HEK293 (cell line): ENCODE measurements at regions not wholly inside any gene's neighbourhood (a gene's known extent, or its start where the extent isn't known, plus 50 kb on each side); places are given as distances from the start of the nearest gene placed in this dataset.

Experiments
- CTCF ChIA-PET: fragments of 350-600 bp; formaldehyde crosslinking; extraction: SDS; loops from one replicate; lab custom pipeline; 2021; ENCODE audit warnings: antibody characterized with exemption; lab: Yijun Ruan, JAX
- POLR2A ChIA-PET: fragments of 300-600 bp; formaldehyde crosslinking; extraction: SDS; loops from one replicate; lab custom pipeline; 2020; ENCODE audit warnings: antibody characterized with exemption, inconsistent platforms; lab: Yijun Ruan, JAX
- H3K27ac ChIP-seq: fragments of 200-500 bp; sonication (Bioruptor generic); 2 replicates; pipeline ENCODE4 v1.5.1; 2014; ENCODE audit warnings: low read depth, low read length, control low read depth, inconsistent platforms; ENCODE audit errors: extremely low read depth
- H3K36me3 ChIP-seq, 2 experiments: fragments of 200-500 bp in 1 of 2; sonication (Bioruptor generic) in 1 of 2; 1 replicate in 1 of 2; 2 replicates in 1 of 2; pipeline ENCODE4 v1.5.1; 2014 to 2017; ENCODE audit warnings: inconsistent platforms in 2 of 2, low read length in 2 of 2; ENCODE audit not compliant: control insufficient read depth in 2 of 2, insufficient read depth in 1 of 2
- H3K4me1 ChIP-seq: fragments of 200-500 bp; sonication (Bioruptor generic); 2 replicates; pipeline ENCODE4 v1.5.1; 2014; ENCODE audit warnings: mild to moderate bottlenecking, low read length, inconsistent platforms; ENCODE audit not compliant: control insufficient read depth, insufficient read depth
- H3K4me3 ChIP-seq: 2 replicates; pipeline ENCODE4 v1.5.1; 2011; ENCODE audit warnings: low read depth, mild to moderate bottlenecking, control low read depth, low read length, moderate library complexity
- H3K9me3 ChIP-seq: fragments of 200-500 bp; sonication (Bioruptor generic); 2 replicates; pipeline ENCODE4 v1.5.1; 2014; ENCODE audit warnings: low read depth, low read length, inconsistent platforms; ENCODE audit not compliant: control insufficient read depth, insufficient read depth
- IKZF3 ChIP-seq: fragments of 450-650 bp; IDR thresholded peaks from 2 replicates; pipeline ENCODE4 v1.5.0; 2018; ENCODE audit warnings: missing biosample characterization, mild to moderate bottlenecking, missing genetic modification characterization, moderate library complexity
- KLF1 ChIP-seq: fragments of 450-650 bp; formaldehyde crosslinking; IDR thresholded peaks from 2 replicates; pipeline ENCODE4 v1.5.1; 2016; ENCODE audit warnings: missing biosample characterization, missing genetic modification characterization
- KLF8 ChIP-seq: fragments of 450-650 bp; formaldehyde crosslinking; IDR thresholded peaks from 2 replicates; pipeline ENCODE4 v1.5.1; 2016; ENCODE audit warnings: missing biosample characterization, missing genetic modification characterization
- KLF9 ChIP-seq: fragments of 450-650 bp; formaldehyde crosslinking; IDR thresholded peaks from 2 replicates; pipeline ENCODE4 v1.5.1; 2016; ENCODE audit warnings: missing biosample characterization, missing genetic modification characterization, low read depth
- OVOL3 ChIP-seq: fragments of 450-650 bp; formaldehyde crosslinking; IDR thresholded peaks from 2 replicates; pipeline ENCODE4 v1.5.1; 2016; ENCODE audit warnings: missing biosample characterization, missing genetic modification characterization
- REPIN1 ChIP-seq: fragments of 450-650 bp; formaldehyde crosslinking; IDR thresholded peaks from 2 replicates; pipeline ENCODE4 v1.5.1; 2017; ENCODE audit warnings: missing biosample characterization, missing genetic modification characterization, low read depth
- SCRT1 ChIP-seq: fragments of 450-650 bp; formaldehyde crosslinking; IDR thresholded peaks from 2 replicates; pipeline ENCODE4 v1.5.1; 2016; ENCODE audit warnings: missing biosample characterization, missing genetic modification characterization, borderline replicate concordance
- TCF7L2 ChIP-seq: IDR thresholded peaks from 2 replicates; pipeline ENCODE4 v1.6.1; 2011; ENCODE audit warnings: low read depth, mild to moderate bottlenecking, inconsistent platforms, low read length, moderate library complexity, borderline replicate concordance
- ZBTB1 ChIP-seq: fragments of 450-650 bp; formaldehyde crosslinking; IDR thresholded peaks from 2 replicates; pipeline ENCODE4 v1.5.1; 2016; ENCODE audit warnings: missing biosample characterization, missing genetic modification characterization
- ZEB2 ChIP-seq: fragments of 450-650 bp; formaldehyde crosslinking; IDR thresholded peaks from 2 replicates; pipeline ENCODE4 v1.5.1; 2016; ENCODE audit warnings: missing biosample characterization, missing genetic modification characterization
- ZFP69B ChIP-seq: fragments of 450-650 bp; formaldehyde crosslinking; IDR thresholded peaks from 2 replicates; pipeline ENCODE4 v1.5.1; 2016; ENCODE audit warnings: missing biosample characterization, missing genetic modification characterization
- ZIC2 ChIP-seq: fragments of 450-650 bp; formaldehyde crosslinking; IDR thresholded peaks from 2 replicates; pipeline ENCODE4 v1.5.1; 2016; ENCODE audit warnings: missing biosample characterization, missing genetic modification characterization
- ZNF138 ChIP-seq: fragments of 450-650 bp; formaldehyde crosslinking; IDR thresholded peaks from 2 replicates; pipeline ENCODE4 v1.5.1; 2016; ENCODE audit warnings: missing biosample characterization, missing genetic modification characterization, borderline replicate concordance
- ZNF223 ChIP-seq: fragments of 450-650 bp; formaldehyde crosslinking; IDR thresholded peaks from 2 replicates; pipeline ENCODE4 v1.5.1; 2016; ENCODE audit warnings: missing biosample characterization, missing genetic modification characterization
- ZNF248 ChIP-seq: fragments of 450-650 bp; formaldehyde crosslinking; IDR thresholded peaks from 2 replicates; pipeline ENCODE4 v1.5.1; 2017; ENCODE audit warnings: missing biosample characterization, missing genetic modification characterization
- ZNF26 ChIP-seq: fragments of 450-650 bp; formaldehyde crosslinking; IDR thresholded peaks from 2 replicates; pipeline ENCODE4 v1.5.1; 2016; ENCODE audit warnings: missing biosample characterization, missing genetic modification characterization
- ZNF311 ChIP-seq: fragments of 450-650 bp; formaldehyde crosslinking; IDR thresholded peaks from 2 replicates; pipeline ENCODE4 v1.5.1; 2017; ENCODE audit warnings: missing biosample characterization, missing genetic modification characterization, borderline replicate concordance
- ZNF354C ChIP-seq: fragments of 450-650 bp; formaldehyde crosslinking; IDR thresholded peaks from 2 replicates; pipeline ENCODE4 v1.5.1; 2016; ENCODE audit warnings: missing biosample characterization, missing genetic modification characterization, low read depth, borderline replicate concordance
- ZNF391 ChIP-seq: fragments of 450-650 bp; formaldehyde crosslinking; IDR thresholded peaks from 2 replicates; pipeline ENCODE4 v1.5.1; 2016; ENCODE audit warnings: low read depth, missing biosample characterization, missing genetic modification characterization, borderline replicate concordance
- ZNF510 ChIP-seq: fragments of 450-650 bp; formaldehyde crosslinking; IDR thresholded peaks from 2 replicates; pipeline ENCODE4 v1.5.1; 2018; ENCODE audit warnings: mild to moderate bottlenecking, missing genetic modification characterization, missing biosample characterization; ENCODE audit not compliant: insufficient replicate concordance
- ZNF560 ChIP-seq: fragments of 450-650 bp; formaldehyde crosslinking; IDR thresholded peaks from 2 replicates; pipeline ENCODE4 v1.5.1; 2017; ENCODE audit warnings: missing biosample characterization, missing genetic modification characterization, borderline replicate concordance
- ZNF626 ChIP-seq: fragments of 450-650 bp; sonication (Bioruptor Pico); formaldehyde crosslinking; IDR thresholded peaks from 2 replicates; pipeline ENCODE4 v1.5.1; 2018; ENCODE audit warnings: missing biosample characterization, missing genetic modification characterization, inconsistent platforms
- ZNF645 ChIP-seq: fragments of 450-650 bp; formaldehyde crosslinking; IDR thresholded peaks from 2 replicates; pipeline ENCODE4; 2016; ENCODE audit warnings: missing biosample characterization, missing genetic modification characterization
- ZNF792 ChIP-seq: fragments of 450-650 bp; formaldehyde crosslinking; IDR thresholded peaks from 2 replicates; pipeline ENCODE4 v1.5.1; 2016; ENCODE audit warnings: missing biosample characterization, missing genetic modification characterization
- ZXDB ChIP-seq: fragments of 450-650 bp; formaldehyde crosslinking; IDR thresholded peaks from 2 replicates; pipeline ENCODE4 v1.5.1; 2016; ENCODE audit warnings: missing biosample characterization, missing genetic modification characterization
- TF ChIP-seq, protein P1 (sequence below): fragments of 450-650 bp; formaldehyde crosslinking; IDR thresholded peaks from 2 replicates; pipeline ENCODE4 v1.5.1; 2016; ENCODE audit warnings: missing biosample characterization, missing genetic modification characterization
- TF ChIP-seq, protein P2 (sequence below): fragments of 450-650 bp; formaldehyde crosslinking; IDR thresholded peaks from 2 replicates; pipeline ENCODE4 v1.5.1; 2016; ENCODE audit warnings: missing biosample characterization, missing genetic modification characterization
- TF ChIP-seq, protein P3 (sequence below): fragments of 450-650 bp; formaldehyde crosslinking; IDR thresholded peaks from 2 replicates; pipeline ENCODE4 v1.5.1; 2017; ENCODE audit warnings: missing biosample characterization, missing genetic modification characterization

DNA sequence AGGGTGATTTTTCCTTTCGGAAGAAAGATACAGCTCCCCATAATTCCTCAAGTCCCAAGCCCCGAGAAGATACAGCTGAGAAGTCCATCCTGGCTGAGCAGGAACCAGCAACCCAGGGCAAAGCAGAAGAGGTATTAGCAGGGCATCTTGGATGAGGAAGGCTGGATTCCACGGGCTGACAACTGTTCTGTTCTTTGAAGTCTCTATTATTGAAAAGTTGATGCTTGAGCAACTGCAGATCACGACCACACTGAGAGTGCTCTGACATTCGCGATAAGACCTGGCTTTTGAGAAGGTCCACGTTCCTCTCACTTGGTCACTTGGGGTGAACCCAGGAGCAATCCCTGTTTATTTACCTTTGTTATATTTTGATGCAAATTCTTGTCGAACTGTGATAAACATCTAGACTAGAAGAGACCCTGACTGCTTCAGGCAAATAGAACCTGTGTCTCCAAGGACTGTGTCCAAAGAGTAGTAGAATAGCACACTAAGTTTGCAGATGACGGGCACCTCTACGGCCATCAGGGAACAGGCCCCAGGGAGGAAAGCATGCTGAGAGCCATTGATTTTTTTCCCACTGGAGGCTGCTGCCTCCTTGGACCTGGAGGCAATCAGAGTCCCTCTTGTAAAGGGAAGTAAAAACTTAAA is 133.1 kb downstream of the ARL4C start:
- H3K27ac ChIP-seq = no peak overlapping the region
- no peaks in the 10 kb centered on the region for H3K36me3 ChIP-seq
- H3K9me3 ChIP-seq = no peaks in the 10 kb centered on the region
- TF ChIP-seq ZIC2 (tag by site-specific recombination) (peak; percentile 54), ZNF354C (tag by site-specific recombination) (no peak)
- H3K4me1 ChIP-seq = peaks cover 15% of the 10 kb centered on the region
- ChIA-PET POLR2A (no interaction called here), CTCF (interaction anchor here (1.1 kb wide), 1 partner anchor 14 kb away, joined by 3 read pairs; no protein-coding TSS in a partner anchor)
- no peak overlapping the region for H3K4me3 ChIP-seq

DNA sequence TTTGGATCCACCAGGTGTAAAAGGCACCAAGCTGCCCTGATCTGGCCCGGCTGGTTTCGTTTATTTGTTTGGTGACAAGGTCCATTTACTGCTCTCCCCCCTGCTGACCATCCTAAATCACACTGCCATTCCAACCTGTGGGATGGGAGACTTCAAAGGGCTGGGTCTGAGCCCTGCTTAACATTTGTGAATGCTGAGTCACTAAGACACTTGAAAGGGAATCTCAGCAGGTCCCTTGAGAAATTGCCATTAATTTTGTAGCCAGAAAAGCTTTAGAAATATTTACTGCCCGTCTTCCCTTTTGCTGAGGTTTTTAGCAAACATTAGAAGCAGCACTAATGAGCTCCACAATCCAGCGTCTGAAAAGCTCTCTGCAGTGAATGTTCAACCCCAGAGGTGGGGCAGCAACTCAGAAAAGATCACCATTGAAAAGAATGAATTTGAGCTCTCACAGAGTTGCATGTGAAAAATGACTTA is 133.8 kb downstream of the ARL4C start:
- Histone ChIP-seq H3K4me1 (peaks cover 8% of the 10 kb centered on the region), H3K36me3 (no peaks in the 10 kb centered on the region), H3K9me3 (no peaks in the 10 kb centered on the region), H3K27ac (no peak overlapping the region), H3K4me3 (no peak overlapping the region)
- CTCF ChIA-PET = interaction anchor here (0.6 to 1.4 kb wide), 3 partner anchors 15 to 105 kb away, joined by 3 read pairs; no protein-coding TSS in a partner anchor
- POLR2A ChIA-PET = no interaction called here
- TF ChIP-seq TCF7L2 = peak; percentile 97
- TF ChIP-seq ZNF560 = no peak
- TF ChIP-seq, protein P1, sequence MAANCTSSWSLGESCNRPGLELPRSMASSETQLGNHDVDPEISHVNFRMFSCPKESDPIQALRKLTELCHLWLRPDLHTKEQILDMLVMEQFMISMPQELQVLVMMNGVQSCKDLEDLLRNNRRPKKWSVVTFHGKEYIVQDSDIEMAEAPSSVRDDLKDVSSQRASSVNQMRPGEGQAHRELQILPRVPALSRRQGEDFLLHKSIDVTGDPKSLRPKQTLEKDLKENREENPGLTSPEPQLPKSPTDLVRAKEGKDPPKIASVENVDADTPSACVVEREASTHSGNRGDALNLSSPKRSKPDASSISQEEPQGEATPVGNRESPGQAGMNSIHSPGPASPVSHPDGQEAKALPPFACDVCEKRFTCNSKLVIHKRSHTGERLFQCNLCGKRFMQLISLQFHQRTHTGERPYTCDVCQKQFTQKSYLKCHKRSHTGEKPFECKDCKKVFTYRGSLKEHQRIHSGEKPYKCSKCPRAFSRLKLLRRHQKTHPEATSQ = no peak
- TF ChIP-seq KLF1 (tag by site-specific recombination) = no peak
- no peak for TF ChIP-seq ZFP69B (tag by site-specific recombination)
- no peak for TF ChIP-seq ZNF510
- peak; percentile 77 for TF ChIP-seq SCRT1
- TF ChIP-seq ZNF248 (tag by site-specific recombination) = no peak
- TF ChIP-seq ZNF792 (tag by site-specific recombination) = no peak
- TF ChIP-seq OVOL3 (tag by site-specific recombination) = no peak
- TF ChIP-seq ZNF311 (tag by site-specific recombination) = no peak
- no peak for TF ChIP-seq REPIN1 (tag by site-specific recombination)
- TF ChIP-seq ZEB2 (tag by site-specific recombination) = no peak
- TF ChIP-seq, protein P2, sequence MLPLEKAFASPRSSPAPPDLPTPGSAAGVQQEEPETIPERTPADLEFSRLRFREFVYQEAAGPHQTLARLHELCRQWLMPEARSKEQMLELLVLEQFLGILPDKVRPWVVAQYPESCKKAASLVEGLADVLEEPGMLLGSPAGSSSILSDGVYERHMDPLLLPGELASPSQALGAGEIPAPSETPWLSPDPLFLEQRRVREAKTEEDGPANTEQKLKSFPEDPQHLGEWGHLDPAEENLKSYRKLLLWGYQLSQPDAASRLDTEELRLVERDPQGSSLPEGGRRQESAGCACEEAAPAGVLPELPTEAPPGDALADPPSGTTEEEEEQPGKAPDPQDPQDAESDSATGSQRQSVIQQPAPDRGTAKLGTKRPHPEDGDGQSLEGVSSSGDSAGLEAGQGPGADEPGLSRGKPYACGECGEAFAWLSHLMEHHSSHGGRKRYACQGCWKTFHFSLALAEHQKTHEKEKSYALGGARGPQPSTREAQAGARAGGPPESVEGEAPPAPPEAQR (tag by site-specific recombination) = no peak
- TF ChIP-seq, protein P3, sequence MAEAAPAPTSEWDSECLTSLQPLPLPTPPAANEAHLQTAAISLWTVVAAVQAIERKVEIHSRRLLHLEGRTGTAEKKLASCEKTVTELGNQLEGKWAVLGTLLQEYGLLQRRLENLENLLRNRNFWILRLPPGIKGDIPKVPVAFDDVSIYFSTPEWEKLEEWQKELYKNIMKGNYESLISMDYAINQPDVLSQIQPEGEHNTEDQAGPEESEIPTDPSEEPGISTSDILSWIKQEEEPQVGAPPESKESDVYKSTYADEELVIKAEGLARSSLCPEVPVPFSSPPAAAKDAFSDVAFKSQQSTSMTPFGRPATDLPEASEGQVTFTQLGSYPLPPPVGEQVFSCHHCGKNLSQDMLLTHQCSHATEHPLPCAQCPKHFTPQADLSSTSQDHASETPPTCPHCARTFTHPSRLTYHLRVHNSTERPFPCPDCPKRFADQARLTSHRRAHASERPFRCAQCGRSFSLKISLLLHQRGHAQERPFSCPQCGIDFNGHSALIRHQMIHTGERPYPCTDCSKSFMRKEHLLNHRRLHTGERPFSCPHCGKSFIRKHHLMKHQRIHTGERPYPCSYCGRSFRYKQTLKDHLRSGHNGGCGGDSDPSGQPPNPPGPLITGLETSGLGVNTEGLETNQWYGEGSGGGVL = no peak
- no peak for TF ChIP-seq ZBTB1 (tag by site-specific recombination)
- TF ChIP-seq ZNF26 = no peak
- no peak for TF ChIP-seq ZNF391 (tag by site-specific recombination)
- TF ChIP-seq ZNF138 (tag by site-specific recombination) = no peak
- TF ChIP-seq KLF8 (tag by site-specific recombination) = no peak
- TF ChIP-seq ZNF645 = no peak
- TF ChIP-seq IKZF3 = peak; percentile 33; the same call in 1 of the 2 replicates
- TF ChIP-seq KLF9 (tag by site-specific recombination) = no peak
- no peak for TF ChIP-seq ZNF223 (tag by site-specific recombination)
- TF ChIP-seq ZNF626 (tag by site-specific recombination) = no peak
- no peak for TF ChIP-seq ZXDB (tag by site-specific recombination)
- TF ChIP-seq ZIC2 (tag by site-specific recombination) = peak; percentile 95
